B cell (primary cell): ENCODE measurements at regions not wholly inside any gene's neighbourhood (a gene's known extent, or its start where the extent isn't known, plus 50 kb on each side); places are given as distances from the start of the nearest gene placed in this dataset.

Experiments
- ATAC-seq: fragments of 200-7000 bp; cut with Tn5 transposase; one replicate; pipeline ENCODE4 v1.10.0; 2021; ENCODE audit warnings: low read depth, mild to moderate bottlenecking, moderate number of reproducible peaks, moderate library complexity
- CTCF ChIA-PET: fragments of 350-600 bp; sonication (Branson Sonifier 250); formaldehyde crosslinking; loops from one replicate; lab custom pipeline; 2021; ENCODE audit warnings: antibody characterized with exemption, inconsistent platforms; lab: Charles Lee
- POLR2A ChIA-PET: fragments of 350-600 bp; sonication (Branson Sonifier 250); formaldehyde crosslinking; loops from one replicate; lab custom pipeline; 2021; ENCODE audit warnings: antibody characterized with exemption; lab: Charles Lee
- DNase-seq: peaks from one replicate; pipeline ENCODE4 v3.0.0; 2013
- H2AFZ ChIP-seq: 2 replicates; pipeline ENCODE4 v1.6.1; 2012; ENCODE audit warnings: mild to moderate bottlenecking, low read depth, low read length; ENCODE audit not compliant: insufficient read depth, poor library complexity, severe bottlenecking
- H3K27ac ChIP-seq, 2 donors: 1 replicate in 1 of 2; 2 replicates in 1 of 2; pipeline ENCODE4 v1.5.1; 2012 to 2013; ENCODE audit warnings: low read length in 2 of 2, mild to moderate bottlenecking in 2 of 2, moderate library complexity in 1 of 2
- H3K27me3 ChIP-seq, 4 experiments: fragments of 200-600 bp in 1 of 4; sonication (generic) in 1 of 4; replicated peaks in 1 of 4; 1 replicate in 2 of 4; 2 replicates in 2 of 4; pipeline versions ENCODE4 v1.6.1 to v1.7.0; 2013 to 2016; ENCODE audit warnings: low read length in 3 of 4, mild to moderate bottlenecking in 2 of 4, mixed read lengths in 1 of 4, moderate library complexity in 1 of 4; ENCODE audit not compliant: insufficient read depth in 4 of 4, control insufficient read depth in 3 of 4; ENCODE audit errors: control extremely low read depth in 1 of 4
- H3K36me3 ChIP-seq, 2 experiments: replicated peaks in 1 of 2; 1 replicate in 1 of 2; 2 replicates in 1 of 2; pipeline versions ENCODE4 v1.6.1 to v1.7.1; 2013; ENCODE audit warnings: low read length in 1 of 2; ENCODE audit not compliant: insufficient read depth in 2 of 2, control insufficient read depth in 1 of 2; ENCODE audit errors: control extremely low read depth in 1 of 2, extremely low read depth in 1 of 2
- H3K4me1 ChIP-seq, 2 donors: fragments of 200-600 bp in 1 of 2; sonication (generic) in 1 of 2; 1 replicate in 1 of 2; 2 replicates in 1 of 2; pipeline versions ENCODE4 v1.5.1 to v1.6.1; 2013 to 2017; ENCODE audit warnings: low read length in 2 of 2; ENCODE audit not compliant: control insufficient read depth in 2 of 2, insufficient read depth in 2 of 2
- H3K4me2 ChIP-seq: replicated peaks from 2 replicates; pipeline ENCODE3; 2012; ENCODE audit warnings: mild to moderate bottlenecking, low read depth, low read length; ENCODE audit not compliant: poor library complexity, severe bottlenecking
- H3K4me3 ChIP-seq, 5 experiments: fragments of 200-600 bp in 1 of 5; sonication (generic) in 1 of 5; 1 replicate in 3 of 5; 2 replicates in 2 of 5; pipeline versions ENCODE4 v1.5.1 to v1.7.0; 2011 to 2016; ENCODE audit warnings: low read length in 4 of 5, mild to moderate bottlenecking in 4 of 5, low read depth in 2 of 5, control low read depth in 1 of 5, moderate library complexity in 1 of 5; ENCODE audit not compliant: insufficient read depth in 1 of 5; ENCODE audit errors: control extremely low read depth in 1 of 5, extremely low read depth in 1 of 5
- H3K79me2 ChIP-seq: fragments of 200-600 bp; sonication (generic); one replicate; pipeline ENCODE4 v1.6.0; 2016; ENCODE audit warnings: low read length; ENCODE audit not compliant: control insufficient read depth, insufficient read depth
- H3K9ac ChIP-seq: fragments of 200-600 bp; sonication (generic); 2 replicates; pipeline ENCODE4 v1.6.1; 2017; ENCODE audit warnings: mild to moderate bottlenecking, low read length, moderate library complexity
- H3K9me3 ChIP-seq, 3 donors: one replicate each; pipeline versions ENCODE4 v1.6.1 to v1.7.1; 2013; ENCODE audit warnings: low read length in 2 of 3; ENCODE audit not compliant: control insufficient read depth in 2 of 3, insufficient read depth in 1 of 3; ENCODE audit errors: control extremely low read depth in 1 of 3
- H4K20me1 ChIP-seq: 2 replicates; pipeline ENCODE4 v1.6.0; 2012; ENCODE audit warnings: mild to moderate bottlenecking, low read length; ENCODE audit not compliant: insufficient read depth, control insufficient read depth, poor library complexity, severe bottlenecking
- H3K27ac Mint-ChIP-seq: one replicate; pipeline ENCODE4 v1.8.0; 2021; ENCODE audit warnings: mixed read lengths
- H3K27me3 Mint-ChIP-seq: one replicate; pipeline ENCODE4 v1.8.0; 2021; ENCODE audit warnings: mixed read lengths
- H3K4me1 Mint-ChIP-seq: one replicate; pipeline ENCODE4 v1.8.0; 2021; ENCODE audit warnings: mixed read lengths
- H3K4me3 Mint-ChIP-seq: one replicate; pipeline ENCODE4 v1.8.0; 2021; ENCODE audit warnings: mixed read lengths
- H3K9me3 Mint-ChIP-seq: one replicate; pipeline ENCODE4 v1.8.0; 2022; ENCODE audit warnings: mixed read lengths; ENCODE audit not compliant: insufficient read depth
- EZH2 ChIP-seq: IDR thresholded peaks from 2 replicates; pipeline ENCODE4 v1.6.1; 2012; ENCODE audit warnings: borderline replicate concordance, low read depth, mild to moderate bottlenecking, moderate library complexity, low read length; ENCODE audit not compliant: insufficient read depth, poor library complexity, severe bottlenecking
- WGBS: methylation state at CpG from one replicate; pipeline ENCODE4 v1.1.5; 2013; ENCODE audit warnings: missing lambda C conversion rate; ENCODE audit not compliant: insufficient coverage; 5-methylcytosine and 5-hydroxymethylcytosine counted together
- intact Hi-C: fragments of 100-400 bp; cut with micrococcal nuclease; formaldehyde crosslinking; loops from one replicate; pipeline ENCODE4 v1.10.0; 2022
- TF ChIP-seq, protein P1 (sequence below): fragments of 200-600 bp; IDR thresholded peaks from one replicate; pipeline ENCODE4 v1.8.0; 2022; ENCODE audit warnings: antibody characterized with exemption, mild to moderate bottlenecking

DNA sequence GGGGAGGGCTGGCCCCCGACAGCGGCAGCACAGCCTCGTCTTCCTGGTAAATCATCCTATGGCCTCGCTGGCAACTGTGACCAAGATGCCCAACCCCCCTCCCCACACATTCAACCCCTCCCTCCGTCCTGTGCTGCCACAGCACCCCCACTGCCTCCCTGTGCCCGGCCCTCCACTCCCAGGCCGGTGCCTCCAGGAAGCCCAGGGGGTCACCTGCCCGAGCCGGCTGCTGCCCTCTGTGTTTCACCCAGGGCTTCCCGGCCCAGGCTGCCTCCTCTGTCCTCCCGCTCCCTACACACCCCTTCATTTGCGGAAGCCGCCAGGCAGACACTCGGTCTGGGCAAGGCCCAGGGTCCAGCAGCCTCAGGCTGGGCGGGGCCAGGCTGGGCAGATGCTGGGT is 188.6 kb downstream of the RBFOX3 start:
- Histone ChIP-seq H3K4me2 (no peak overlapping the region), H3K9ac (no peak overlapping the region), H3K9me3 (no peaks in the 10 kb centered on the region), H3K27me3 (peaks cover 0 to 3% (median 0%) of the 10 kb centered on the region in 4 experiments), H3K36me3 (no peaks in the 10 kb centered on the region), H3K4me3 (no peak overlapping the region), H3K4me1 (no peaks in the 10 kb centered on the region), H3K79me2 (no peaks in the 10 kb centered on the region), H2AFZ (no peak overlapping the region), H4K20me1 (no peaks in the 10 kb centered on the region), H3K27ac (no peak overlapping the region)
- ATAC-seq (no peak), DNase-seq (no peak)
- no peaks in the 10 kb centered on the region for H3K4me1 Mint-ChIP-seq
- no peak overlapping the region for H3K4me3 Mint-ChIP-seq
- CTCF ChIA-PET, result no interaction called here
- intact Hi-C loops, result no loop called here
- WGBS, result 87% methylated on average over 12 of the region's 15 CpGs
- peaks cover 20% of the 10 kb centered on the region for H3K27me3 Mint-ChIP-seq
- TF ChIP-seq, protein P1, sequence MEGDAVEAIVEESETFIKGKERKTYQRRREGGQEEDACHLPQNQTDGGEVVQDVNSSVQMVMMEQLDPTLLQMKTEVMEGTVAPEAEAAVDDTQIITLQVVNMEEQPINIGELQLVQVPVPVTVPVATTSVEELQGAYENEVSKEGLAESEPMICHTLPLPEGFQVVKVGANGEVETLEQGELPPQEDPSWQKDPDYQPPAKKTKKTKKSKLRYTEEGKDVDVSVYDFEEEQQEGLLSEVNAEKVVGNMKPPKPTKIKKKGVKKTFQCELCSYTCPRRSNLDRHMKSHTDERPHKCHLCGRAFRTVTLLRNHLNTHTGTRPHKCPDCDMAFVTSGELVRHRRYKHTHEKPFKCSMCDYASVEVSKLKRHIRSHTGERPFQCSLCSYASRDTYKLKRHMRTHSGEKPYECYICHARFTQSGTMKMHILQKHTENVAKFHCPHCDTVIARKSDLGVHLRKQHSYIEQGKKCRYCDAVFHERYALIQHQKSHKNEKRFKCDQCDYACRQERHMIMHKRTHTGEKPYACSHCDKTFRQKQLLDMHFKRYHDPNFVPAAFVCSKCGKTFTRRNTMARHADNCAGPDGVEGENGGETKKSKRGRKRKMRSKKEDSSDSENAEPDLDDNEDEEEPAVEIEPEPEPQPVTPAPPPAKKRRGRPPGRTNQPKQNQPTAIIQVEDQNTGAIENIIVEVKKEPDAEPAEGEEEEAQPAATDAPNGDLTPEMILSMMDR, result no peak
- no peak for TF ChIP-seq EZH2
- H3K9me3 Mint-ChIP-seq, result no peaks in the 10 kb centered on the region
- H3K27ac Mint-ChIP-seq, result no peak overlapping the region
- POLR2A ChIA-PET, result no interaction called here

DNA sequence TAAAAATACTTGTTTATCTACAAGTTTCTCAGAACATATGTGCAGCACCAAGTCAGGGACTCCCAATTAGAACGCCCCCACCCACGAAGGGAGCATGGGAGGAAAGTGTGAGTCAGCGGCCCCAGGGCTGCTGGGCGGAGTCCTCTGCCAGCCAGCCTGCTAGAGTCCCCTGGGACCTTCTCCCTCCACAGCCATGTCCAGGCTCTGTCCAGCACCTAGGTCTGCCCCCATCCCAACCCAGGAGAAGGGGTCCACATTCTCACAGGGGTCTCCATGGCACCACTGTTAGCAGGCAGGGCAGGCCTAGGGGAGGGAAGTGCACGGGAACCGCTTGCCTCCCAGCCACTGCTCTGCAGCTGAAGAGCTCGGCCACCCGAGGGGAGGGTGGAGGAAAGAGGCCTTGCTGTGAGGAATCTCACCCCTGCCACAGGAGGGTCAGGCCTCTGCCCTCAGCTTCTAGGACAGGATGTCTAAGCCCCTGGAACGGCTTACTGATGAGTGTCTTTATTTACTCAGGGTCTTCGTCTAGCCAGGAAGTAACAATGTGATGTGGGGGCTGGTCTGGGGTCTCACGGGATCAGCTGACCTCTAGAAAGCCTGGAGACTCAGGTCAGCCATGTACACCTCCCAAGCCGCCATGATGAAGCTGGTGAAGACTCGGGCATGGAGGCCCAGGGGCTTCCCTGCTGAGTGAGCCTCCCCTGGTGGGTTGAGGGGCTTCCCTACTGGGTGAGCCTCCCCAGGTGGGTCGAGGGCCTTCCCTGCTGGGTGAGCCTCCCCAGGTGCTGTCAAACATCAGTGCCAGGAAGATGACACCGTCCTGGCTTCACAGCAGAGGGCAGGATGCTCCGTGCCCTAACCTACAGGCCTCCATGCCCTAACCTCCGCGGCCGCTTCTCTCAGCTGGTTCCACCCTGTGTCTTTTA is 190.3 kb downstream of the RBFOX3 start:
- intact Hi-C loops, result no loop called here
- H4K20me1 ChIP-seq, result no peaks in the 10 kb centered on the region
- no peak overlapping the region for H3K27ac Mint-ChIP-seq
- no peaks in the 10 kb centered on the region for H3K27me3 ChIP-seq
- H3K4me3 ChIP-seq, result no peak overlapping the region
- H3K4me3 Mint-ChIP-seq, result no peak overlapping the region
- no peaks in the 10 kb centered on the region for H3K36me3 ChIP-seq
- no peaks in the 10 kb centered on the region for H3K9me3 Mint-ChIP-seq
- no peak for DNase-seq
- H3K4me1 Mint-ChIP-seq, result no peaks in the 10 kb centered on the region
- H3K4me1 ChIP-seq, result no peaks in the 10 kb centered on the region
- H2AFZ ChIP-seq, result no peak overlapping the region
- TF ChIP-seq EZH2, result no peak
- TF ChIP-seq, protein P1, result no peak
- ChIA-PET POLR2A (no interaction called here), CTCF (no interaction called here)
- H3K27me3 Mint-ChIP-seq, result peaks cover 20% of the 10 kb centered on the region
- no peak overlapping the region for H3K27ac ChIP-seq
- H3K79me2 ChIP-seq, result no peaks in the 10 kb centered on the region
- H3K9me3 ChIP-seq, result no peaks in the 10 kb centered on the region
- ATAC-seq, result peak; percentile 49
- WGBS, result 67% methylated on average over 15 of the region's 19 CpGs
- no peak overlapping the region for H3K9ac ChIP-seq
- H3K4me2 ChIP-seq, result no peak overlapping the region
